ENCODE measurements at regions not wholly inside any gene's neighbourhood (a gene's known extent, or its start where the extent isn't known, plus 50 kb on each side); places are given as distances from the start of the nearest gene placed in this dataset.

DNA sequence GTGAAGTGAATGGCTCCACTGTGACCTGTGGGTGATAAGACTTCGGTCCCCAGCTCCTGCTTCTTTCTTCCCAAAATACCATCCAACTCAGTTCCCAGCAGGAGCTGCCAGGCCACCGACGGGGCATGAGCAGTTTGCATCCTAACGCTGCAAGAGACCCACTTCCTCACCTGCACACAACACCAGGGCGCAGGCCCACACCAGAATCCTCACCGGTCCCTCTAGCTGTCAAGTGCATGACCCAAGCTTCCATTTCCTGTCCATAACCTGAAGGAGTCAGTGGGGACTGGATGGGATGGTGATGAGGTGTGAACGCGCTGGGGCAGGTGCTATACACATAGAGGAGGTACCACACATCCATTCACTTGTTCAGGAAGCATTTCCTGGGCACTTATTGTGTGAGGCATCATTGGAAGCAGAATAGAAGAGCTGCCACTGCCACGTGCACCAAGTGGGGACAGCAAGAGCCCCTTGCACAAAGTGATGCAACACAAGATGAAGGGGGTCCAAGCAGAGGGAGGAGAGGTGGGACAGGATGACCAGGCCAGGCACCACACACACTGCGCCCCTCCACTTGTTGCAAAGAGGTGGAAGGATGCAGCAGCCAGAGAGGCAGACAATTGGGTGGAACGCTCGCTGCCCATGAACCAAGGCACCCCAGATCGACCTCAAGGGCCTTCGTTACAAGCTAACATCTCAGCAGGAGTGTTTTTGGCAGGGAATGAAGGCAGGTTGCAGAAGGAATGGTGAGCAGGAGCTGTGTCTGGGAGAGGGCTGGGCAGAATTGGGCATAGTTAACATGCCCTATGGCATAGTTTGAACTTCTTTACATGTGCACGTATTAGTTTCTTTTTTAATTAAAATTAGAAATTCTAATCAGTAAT lies 605.8 kb upstream of the MGMT start:
- H3K18ac ChIP-seq (ENCODE audit: low read depth in 1 of 2, low read length in 2 of 2), result no peak overlapping the region
- no peaks in the 10 kb centered on the region for H3K79me1 ChIP-seq (replicated peaks; ENCODE audit: low read length, poor library complexity, severe bottlenecking)
- WGBS, result 82% methylated on average over 12 of the region's 15 CpGs
- H2BK15ac ChIP-seq (ENCODE audit: low read depth, poor library complexity, severe bottlenecking), result no peak overlapping the region
- no peak overlapping the region for H3K27ac ChIP-seq (ENCODE audit: low read length, poor library complexity, severe bottlenecking)
- no peak overlapping the region for H2BK5ac ChIP-seq (ENCODE audit: low read depth, low read length, poor library complexity, severe bottlenecking)
- H2BK12ac ChIP-seq (ENCODE audit: low read length in 2 of 2), result no peak overlapping the region
- H2AFZ ChIP-seq (ENCODE audit: low read depth, low read length), result no peak overlapping the region
- no peak overlapping the region for H3K4me3 ChIP-seq (ENCODE audit: insufficient read depth in 1 of 2, low read depth in 1 of 2, low read length in 2 of 2)
- H3K27me3 ChIP-seq (ENCODE audit: control insufficient read depth in 1 of 2, insufficient read depth in 1 of 2, low read length in 2 of 2), result no peaks in the 10 kb centered on the region
- no peak overlapping the region for H2AK5ac ChIP-seq (ENCODE audit: low read length, severe bottlenecking)
- H4K8ac ChIP-seq (ENCODE audit: low read length), result no peak overlapping the region
- no peak overlapping the region for H3K9ac ChIP-seq (ENCODE audit: low read length)
- H4K91ac ChIP-seq (ENCODE audit: low read length), result no peak overlapping the region
- H3K14ac ChIP-seq (ENCODE audit: low read length in 2 of 2), result no peak overlapping the region
- H3K4me1 ChIP-seq (ENCODE audit: control insufficient read depth, insufficient read depth, low read depth, low read length), result peaks cover 2% of the 10 kb centered on the region
- no peaks in the 10 kb centered on the region for H3K36me3 ChIP-seq (ENCODE audit: control insufficient read depth in 1 of 2, insufficient read depth in 2 of 2, low read depth in 1 of 2, low read length in 2 of 2)
- H3K4ac ChIP-seq (ENCODE audit: low read depth in 1 of 2, low read length in 2 of 2), result no peak overlapping the region
- DNase-seq, result no peak
- no peak overlapping the region for H2BK120ac ChIP-seq (ENCODE audit: low read depth, low read length)
- no peaks in the 10 kb centered on the region for H3K9me3 ChIP-seq (ENCODE audit: control insufficient read depth, low read length)
- H3K23ac ChIP-seq (ENCODE audit: low read length in 2 of 2), result no peak overlapping the region
- no peak overlapping the region for H3K4me2 ChIP-seq (ENCODE audit: low read length, poor library complexity, severe bottlenecking)

DNA sequence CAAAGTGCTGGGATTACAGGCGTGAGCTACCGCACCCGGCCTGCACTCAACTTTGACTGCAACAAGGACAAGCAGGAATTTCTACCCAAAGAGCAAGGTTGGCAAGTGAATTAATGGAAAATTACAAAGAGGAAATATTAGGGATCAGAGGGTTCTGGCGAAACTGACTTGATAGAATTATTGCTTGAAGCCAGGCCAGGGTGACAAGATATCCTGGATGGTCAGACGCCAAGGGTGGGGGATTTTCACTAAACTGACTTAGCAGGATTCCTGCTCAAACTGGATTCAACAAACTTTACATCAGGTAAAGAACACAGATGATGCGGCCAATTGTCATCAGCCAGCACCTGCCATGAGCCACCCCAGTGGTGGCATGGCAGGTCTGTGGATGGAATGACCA lies 603.6 kb upstream of the MGMT start:
- H2BK15ac ChIP-seq (ENCODE audit: low read depth, poor library complexity, severe bottlenecking), result no peak overlapping the region
- no peak overlapping the region for H3K27ac ChIP-seq (ENCODE audit: low read length, poor library complexity, severe bottlenecking)
- 92% methylated on average over 6 of the region's 6 CpGs for WGBS
- no peaks in the 10 kb centered on the region for H3K79me1 ChIP-seq (replicated peaks; ENCODE audit: low read length, poor library complexity, severe bottlenecking)
- no peak overlapping the region for H2AK5ac ChIP-seq (ENCODE audit: low read length, severe bottlenecking)
- no peak for DNase-seq
- H3K14ac ChIP-seq (ENCODE audit: low read length in 2 of 2), result no peak overlapping the region
- no peak overlapping the region for H2AFZ ChIP-seq (ENCODE audit: low read depth, low read length)
- H3K27me3 ChIP-seq (ENCODE audit: control insufficient read depth in 1 of 2, insufficient read depth in 1 of 2, low read length in 2 of 2), result no peaks in the 10 kb centered on the region
- no peak overlapping the region for H2BK12ac ChIP-seq (ENCODE audit: low read length in 2 of 2)
- H4K91ac ChIP-seq (ENCODE audit: low read length), result no peak overlapping the region
- H3K18ac ChIP-seq (ENCODE audit: low read depth in 1 of 2, low read length in 2 of 2), result no peak overlapping the region
- no peak overlapping the region for H3K4ac ChIP-seq (ENCODE audit: low read depth in 1 of 2, low read length in 2 of 2)
- H3K23ac ChIP-seq (ENCODE audit: low read length in 2 of 2), result no peak overlapping the region
- no peaks in the 10 kb centered on the region for H3K36me3 ChIP-seq (ENCODE audit: control insufficient read depth in 1 of 2, insufficient read depth in 2 of 2, low read depth in 1 of 2, low read length in 2 of 2)
- no peak overlapping the region for H2BK5ac ChIP-seq (ENCODE audit: low read depth, low read length, poor library complexity, severe bottlenecking)
- no peak overlapping the region for H3K4me3 ChIP-seq (ENCODE audit: insufficient read depth in 1 of 2, low read depth in 1 of 2, low read length in 2 of 2)
- H3K9ac ChIP-seq (ENCODE audit: low read length), result no peak overlapping the region
- no peak overlapping the region for H4K8ac ChIP-seq (ENCODE audit: low read length)
- no peak overlapping the region for H2BK120ac ChIP-seq (ENCODE audit: low read depth, low read length)
- no peak overlapping the region for H3K4me2 ChIP-seq (ENCODE audit: low read length, poor library complexity, severe bottlenecking)
- no peaks in the 10 kb centered on the region for H3K9me3 ChIP-seq (ENCODE audit: control insufficient read depth, low read length)
- peaks cover 2% of the 10 kb centered on the region for H3K4me1 ChIP-seq (ENCODE audit: control insufficient read depth, insufficient read depth, low read depth, low read length)

DNA sequence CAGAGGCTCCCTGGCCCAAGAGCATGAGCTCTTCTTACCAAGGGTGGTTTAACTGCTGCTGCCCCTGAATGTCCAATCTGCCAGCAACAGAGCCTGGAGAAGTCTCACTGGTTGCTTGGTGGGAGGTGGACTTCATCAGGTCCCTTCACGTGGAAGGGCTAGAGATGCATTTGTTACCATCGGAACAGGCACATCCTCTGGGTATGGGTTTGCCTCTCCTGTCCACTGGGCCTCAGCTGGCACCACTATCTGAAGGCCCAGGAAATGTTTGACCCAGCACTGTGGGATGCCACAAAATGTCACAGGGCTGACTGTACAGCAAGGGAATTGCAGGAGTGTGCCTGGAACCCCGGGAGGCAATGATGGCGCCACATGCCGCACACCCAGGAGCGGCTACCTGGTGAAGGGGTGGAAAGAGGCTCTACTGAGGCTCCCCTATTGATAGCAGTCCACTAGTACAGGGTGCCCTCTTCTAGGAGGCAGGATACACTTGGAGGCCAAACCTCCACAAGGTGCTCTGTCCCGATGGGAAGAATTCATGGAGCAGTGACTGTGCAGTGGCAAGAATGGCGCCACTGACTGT lies 603.1 kb upstream of the MGMT start:
- no peak overlapping the region for H2BK15ac ChIP-seq (ENCODE audit: low read depth, poor library complexity, severe bottlenecking)
- no peak overlapping the region for H4K91ac ChIP-seq (ENCODE audit: low read length)
- no peak overlapping the region for H4K8ac ChIP-seq (ENCODE audit: low read length)
- no peak overlapping the region for H2AK5ac ChIP-seq (ENCODE audit: low read length, severe bottlenecking)
- no peaks in the 10 kb centered on the region for H3K79me1 ChIP-seq (replicated peaks; ENCODE audit: low read length, poor library complexity, severe bottlenecking)
- WGBS, result 92% methylated on average over 8 of the region's 8 CpGs
- H3K23ac ChIP-seq (ENCODE audit: low read length in 2 of 2), result no peak overlapping the region
- no peak overlapping the region for H3K4ac ChIP-seq (ENCODE audit: low read depth in 1 of 2, low read length in 2 of 2)
- H3K27ac ChIP-seq (ENCODE audit: low read length, poor library complexity, severe bottlenecking), result no peak overlapping the region
- no peaks in the 10 kb centered on the region for H3K9me3 ChIP-seq (ENCODE audit: control insufficient read depth, low read length)
- H3K27me3 ChIP-seq (ENCODE audit: control insufficient read depth in 1 of 2, insufficient read depth in 1 of 2, low read length in 2 of 2), result no peaks in the 10 kb centered on the region
- no peak overlapping the region for H2BK12ac ChIP-seq (ENCODE audit: low read length in 2 of 2)
- H3K4me1 ChIP-seq (ENCODE audit: control insufficient read depth, insufficient read depth, low read depth, low read length), result peaks cover 2% of the 10 kb centered on the region
- DNase-seq, result no peak
- H2AFZ ChIP-seq (ENCODE audit: low read depth, low read length), result no peak overlapping the region
- no peak overlapping the region for H3K4me3 ChIP-seq (ENCODE audit: insufficient read depth in 1 of 2, low read depth in 1 of 2, low read length in 2 of 2)
- no peak overlapping the region for H2BK120ac ChIP-seq (ENCODE audit: low read depth, low read length)
- no peak overlapping the region for H3K14ac ChIP-seq (ENCODE audit: low read length in 2 of 2)
- no peaks in the 10 kb centered on the region for H3K36me3 ChIP-seq (ENCODE audit: control insufficient read depth in 1 of 2, insufficient read depth in 2 of 2, low read depth in 1 of 2, low read length in 2 of 2)
- H2BK5ac ChIP-seq (ENCODE audit: low read depth, low read length, poor library complexity, severe bottlenecking), result no peak overlapping the region
- no peak overlapping the region for H3K9ac ChIP-seq (ENCODE audit: low read length)
- no peak overlapping the region for H3K4me2 ChIP-seq (ENCODE audit: low read length, poor library complexity, severe bottlenecking)
- H3K18ac ChIP-seq (ENCODE audit: low read depth in 1 of 2, low read length in 2 of 2), result no peak overlapping the region

DNA sequence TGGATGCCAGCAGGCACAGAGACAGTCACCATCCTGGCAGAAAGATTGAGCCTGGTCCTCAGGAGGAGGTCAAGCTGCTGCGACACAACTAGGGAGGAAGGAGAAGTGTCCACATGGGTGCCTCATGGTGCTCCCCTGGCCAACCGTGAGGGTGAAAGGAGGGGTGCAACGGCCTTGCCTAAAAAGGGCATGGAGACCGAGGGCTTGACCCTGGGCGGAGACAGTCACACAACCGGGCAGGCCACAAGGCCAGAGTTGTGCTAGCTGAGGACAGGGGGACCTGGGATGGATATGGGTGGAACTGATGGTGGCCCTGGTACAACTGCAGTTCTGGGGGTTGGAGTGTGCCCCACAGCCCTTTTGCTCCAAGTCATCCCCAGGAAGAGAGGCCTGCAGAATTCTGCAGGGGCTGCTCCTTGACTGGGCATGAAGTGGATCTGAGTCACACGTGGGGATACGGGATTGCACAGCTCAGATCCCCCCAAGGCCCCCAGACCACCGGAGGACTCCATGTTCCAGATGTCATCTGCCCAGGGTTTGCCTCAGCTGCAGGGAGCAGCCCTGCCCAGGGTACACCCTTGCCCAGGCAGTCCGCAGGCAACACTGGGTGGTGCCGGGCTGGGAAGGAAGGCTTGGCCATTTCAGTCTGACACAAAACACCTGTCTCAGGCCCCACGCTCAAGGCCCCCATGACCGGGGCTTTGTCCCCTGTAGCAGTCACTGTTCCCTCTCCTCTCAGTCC lies 602.3 kb upstream of the MGMT start:
- Histone ChIP-seq H2BK120ac (ENCODE audit: low read depth, low read length) (no peak overlapping the region), H3K18ac (ENCODE audit: low read depth in 1 of 2, low read length in 2 of 2) (no peak overlapping the region), H3K27ac (ENCODE audit: low read length, poor library complexity, severe bottlenecking) (no peak overlapping the region), H2AK5ac (ENCODE audit: low read length, severe bottlenecking) (no peak overlapping the region), H3K9ac (ENCODE audit: low read length) (no peak overlapping the region), H3K4me1 (ENCODE audit: control insufficient read depth, insufficient read depth, low read depth, low read length) (peaks cover 2% of the 10 kb centered on the region), H4K8ac (ENCODE audit: low read length) (no peak overlapping the region), H2BK12ac (ENCODE audit: low read length in 2 of 2) (no peak overlapping the region), H3K9me3 (ENCODE audit: control insufficient read depth, low read length) (no peaks in the 10 kb centered on the region), H4K91ac (ENCODE audit: low read length) (no peak overlapping the region), H3K4me3 (ENCODE audit: insufficient read depth in 1 of 2, low read depth in 1 of 2, low read length in 2 of 2) (no peak overlapping the region), H3K4ac (ENCODE audit: low read depth in 1 of 2, low read length in 2 of 2) (no peak overlapping the region), H2AFZ (ENCODE audit: low read depth, low read length) (no peak overlapping the region), H3K79me1 (replicated peaks; ENCODE audit: low read length, poor library complexity, severe bottlenecking) (no peaks in the 10 kb centered on the region), H2BK15ac (ENCODE audit: low read depth, poor library complexity, severe bottlenecking) (no peak overlapping the region), H3K4me2 (ENCODE audit: low read length, poor library complexity, severe bottlenecking) (no peak overlapping the region), H2BK5ac (ENCODE audit: low read depth, low read length, poor library complexity, severe bottlenecking) (no peak overlapping the region), H3K14ac (ENCODE audit: low read length in 2 of 2) (no peak overlapping the region), H3K23ac (ENCODE audit: low read length in 2 of 2) (no peak overlapping the region), H3K36me3 (ENCODE audit: control insufficient read depth in 1 of 2, insufficient read depth in 2 of 2, low read depth in 1 of 2, low read length in 2 of 2) (no peaks in the 10 kb centered on the region), H3K27me3 (ENCODE audit: control insufficient read depth in 1 of 2, insufficient read depth in 1 of 2, low read length in 2 of 2) (no peaks in the 10 kb centered on the region)
- WGBS, result 90% methylated on average over 13 of the region's 13 CpGs
- DNase-seq, result no peak

Data from mesenchymal stem cell (in vitro differentiated cells and primary cell).